OCI-LY3 (cell line): ENCODE measurements at regions not wholly inside any gene's neighbourhood (a gene's known extent, or its start where the extent isn't known, plus 50 kb on each side); places are given as distances from the start of the nearest gene placed in this dataset.

Experiments
- H2AFZ ChIP-seq: fragments of 200-600, 300-600 bp; shearing (Covaris generic); 2 replicates; pipeline ENCODE4 v1.6.0; 2014; ENCODE audit warnings: antibody characterized with exemption, low read depth, low read length
- H3K27ac ChIP-seq: fragments of 200-600, 300-600 bp; sonication (generic); 2 replicates; pipeline ENCODE4 v1.5.1; 2014; ENCODE audit warnings: mild to moderate bottlenecking, low read length, moderate library complexity, mixed read lengths
- H3K27me3 ChIP-seq: fragments of 200-600, 300-600 bp; sonication (generic); 2 replicates; pipeline ENCODE4 v1.6.1; 2014; ENCODE audit warnings: low read depth, low read length, mixed read lengths
- H3K36me3 ChIP-seq: fragments of 200-600, 300-600 bp; sonication (generic); replicated peaks from 2 replicates; pipeline ENCODE3; 2014; ENCODE audit warnings: low read depth, low read length, mixed read lengths
- H3K4me1 ChIP-seq: fragments of 300-600, 200-600 bp; sonication (generic); 2 replicates; pipeline ENCODE4 v1.6.1; 2014; ENCODE audit warnings: low read length, mixed read lengths
- H3K4me2 ChIP-seq: fragments of 200-600, 300-600 bp; sonication (generic); 2 replicates; pipeline ENCODE4 v1.6.1; 2014; ENCODE audit warnings: low read length, mixed read lengths
- H3K4me3 ChIP-seq: fragments of 300-600, 200-600 bp; sonication (generic); 2 replicates; pipeline ENCODE4 v1.5.1; 2014; ENCODE audit warnings: antibody characterized with exemption, mild to moderate bottlenecking, low read length, moderate library complexity
- H3K79me2 ChIP-seq: fragments of 300-600, 200-600 bp; shearing (Covaris generic); 2 replicates; pipeline ENCODE4 v1.6.1; 2014; ENCODE audit warnings: mild to moderate bottlenecking, low read length, mixed read lengths
- H3K9ac ChIP-seq: fragments of 300-600, 200-600 bp; shearing (Covaris generic); 2 replicates; pipeline ENCODE4 v1.6.0; 2014; ENCODE audit warnings: mild to moderate bottlenecking, low read length, moderate library complexity
- H3K9me3 ChIP-seq: fragments of 200-600, 300-600 bp; shearing (Covaris generic); 2 replicates; pipeline ENCODE4 v1.6.1; 2014; ENCODE audit warnings: low read length, mixed read lengths; ENCODE audit not compliant: insufficient read depth
- H4K20me1 ChIP-seq: fragments of 200-600, 300-600 bp; sonication (generic); 2 replicates; pipeline ENCODE4 v1.6.1; 2016; ENCODE audit warnings: low read length, mixed read lengths; ENCODE audit not compliant: insufficient read depth
- EZH2phosphoT487 ChIP-seq: fragments of 200-600 bp; shearing (Covaris generic); IDR thresholded peaks from 2 replicates; pipeline ENCODE4 v1.6.1; 2018; ENCODE audit warnings: antibody characterized with exemption, mixed run types, low read depth
- TF ChIP-seq, protein P1 (sequence below): fragments of 200-600, 300-600 bp; sonication (generic); IDR thresholded peaks from 2 replicates; pipeline ENCODE4 v1.5.1; 2014; ENCODE audit warnings: antibody characterized with exemption, low read length, low read depth

GRCh38 chr5:90158131-90158530 lies 251.4 kb downstream of the CETN3 start:
- H3K9ac ChIP-seq, result no peak overlapping the region
- no peak overlapping the region for H3K27ac ChIP-seq
- H3K4me2 ChIP-seq, result no peak overlapping the region
- no peaks in the 10 kb centered on the region for H3K9me3 ChIP-seq
- no peak overlapping the region for H3K4me3 ChIP-seq
- H3K27me3 ChIP-seq, result no peaks in the 10 kb centered on the region
- TF ChIP-seq, protein P1, sequence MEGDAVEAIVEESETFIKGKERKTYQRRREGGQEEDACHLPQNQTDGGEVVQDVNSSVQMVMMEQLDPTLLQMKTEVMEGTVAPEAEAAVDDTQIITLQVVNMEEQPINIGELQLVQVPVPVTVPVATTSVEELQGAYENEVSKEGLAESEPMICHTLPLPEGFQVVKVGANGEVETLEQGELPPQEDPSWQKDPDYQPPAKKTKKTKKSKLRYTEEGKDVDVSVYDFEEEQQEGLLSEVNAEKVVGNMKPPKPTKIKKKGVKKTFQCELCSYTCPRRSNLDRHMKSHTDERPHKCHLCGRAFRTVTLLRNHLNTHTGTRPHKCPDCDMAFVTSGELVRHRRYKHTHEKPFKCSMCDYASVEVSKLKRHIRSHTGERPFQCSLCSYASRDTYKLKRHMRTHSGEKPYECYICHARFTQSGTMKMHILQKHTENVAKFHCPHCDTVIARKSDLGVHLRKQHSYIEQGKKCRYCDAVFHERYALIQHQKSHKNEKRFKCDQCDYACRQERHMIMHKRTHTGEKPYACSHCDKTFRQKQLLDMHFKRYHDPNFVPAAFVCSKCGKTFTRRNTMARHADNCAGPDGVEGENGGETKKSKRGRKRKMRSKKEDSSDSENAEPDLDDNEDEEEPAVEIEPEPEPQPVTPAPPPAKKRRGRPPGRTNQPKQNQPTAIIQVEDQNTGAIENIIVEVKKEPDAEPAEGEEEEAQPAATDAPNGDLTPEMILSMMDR, result no peak
- no peak for TF ChIP-seq EZH2phosphoT487
- no peaks in the 10 kb centered on the region for H3K36me3 ChIP-seq
- H3K79me2 ChIP-seq, result no peaks in the 10 kb centered on the region
- H3K4me1 ChIP-seq, result no peaks in the 10 kb centered on the region; the same call in 1 of the 2 replicates
- no peak overlapping the region for H2AFZ ChIP-seq
- no peaks in the 10 kb centered on the region for H4K20me1 ChIP-seq

- no peaks in the 10 kb centered on the region for H3K36me3 ChIP-seq
- no peak overlapping the region for H2AFZ ChIP-seq
- TF ChIP-seq, protein P1, result no peak
- no peak for TF ChIP-seq EZH2phosphoT487
- no peak overlapping the region for H3K9ac ChIP-seq
- no peaks in the 10 kb centered on the region; the same call in 1 of the 2 replicates for H3K4me1 ChIP-seq
- H3K9me3 ChIP-seq, result no peaks in the 10 kb centered on the region
- no peak overlapping the region for H3K4me2 ChIP-seq
- H4K20me1 ChIP-seq, result no peaks in the 10 kb centered on the region
- H3K4me3 ChIP-seq, result no peak overlapping the region
- H3K79me2 ChIP-seq, result no peaks in the 10 kb centered on the region
- H3K27ac ChIP-seq, result no peak overlapping the region
- no peaks in the 10 kb centered on the region for H3K27me3 ChIP-seq
These were observed 256.5 kb downstream of the CETN3 start for GRCh38 chr5:90153031-90153430.

GRCh38 chr5:90144625-90145327 lies 264.8 kb downstream of the CETN3 start:
- TF ChIP-seq, protein P1, result no peak
- TF ChIP-seq EZH2phosphoT487, result no peak
- Histone ChIP-seq H2AFZ (no peak overlapping the region), H3K9me3 (no peaks in the 10 kb centered on the region), H3K4me2 (no peak overlapping the region), H3K27me3 (no peaks in the 10 kb centered on the region), H3K9ac (no peak overlapping the region), H3K27ac (no peak overlapping the region), H4K20me1 (no peaks in the 10 kb centered on the region), H3K4me1 (no peaks in the 10 kb centered on the region), H3K79me2 (no peaks in the 10 kb centered on the region), H3K36me3 (no peaks in the 10 kb centered on the region), H3K4me3 (no peak overlapping the region)

DNA sequence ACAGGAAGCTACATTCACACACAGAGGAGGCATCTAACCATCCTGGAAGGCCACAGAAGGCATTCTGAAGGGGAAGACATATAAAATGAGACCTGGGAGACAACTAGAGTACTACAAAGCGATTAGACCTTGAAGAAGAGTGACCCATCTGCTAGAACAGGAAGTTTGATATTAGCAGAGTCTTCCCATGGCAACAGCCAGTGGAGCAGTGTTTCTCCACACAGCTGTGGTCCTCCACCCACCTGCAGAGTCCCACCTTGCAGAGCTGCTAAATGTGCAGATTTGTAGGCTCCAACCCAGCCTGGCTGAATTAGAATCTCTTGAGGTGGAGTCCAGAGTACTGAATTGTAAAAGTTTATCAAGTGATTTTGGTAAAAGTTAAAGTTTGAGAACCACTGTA lies 267.0 kb downstream of the CETN3 start:
- H3K27me3 ChIP-seq, result no peaks in the 10 kb centered on the region

More for the DNA sequence above, 267.0 kb downstream of the CETN3 start:
- Histone ChIP-seq H3K79me2 (no peaks in the 10 kb centered on the region), H4K20me1 (no peaks in the 10 kb centered on the region), H3K36me3 (no peaks in the 10 kb centered on the region), H3K4me2 (no peak overlapping the region), H3K4me1 (no peaks in the 10 kb centered on the region), H3K9ac (no peak overlapping the region), H3K27ac (no peak overlapping the region), H3K9me3 (no peaks in the 10 kb centered on the region), H3K4me3 (no peak overlapping the region), H2AFZ (no peak overlapping the region)
- TF ChIP-seq, protein P1, result no peak
- no peak for TF ChIP-seq EZH2phosphoT487
